H1 (cell line): ENCODE measurements at regions not wholly inside any gene's neighbourhood (a gene's known extent, or its start where the extent isn't known, plus 50 kb on each side); places are given as distances from the start of the nearest gene placed in this dataset.

ENCODE experiments used
- CTCF ChIA-PET: fragments of 300-600 bp; sonication (Branson Sonifier 250); formaldehyde crosslinking; loops from one replicate; lab custom pipeline; 2021; ENCODE audit not compliant: partially characterized antibody; lab: Charles Lee
- POLR2A ChIA-PET: fragments of 300-600 bp; sonication (Branson Sonifier 250); formaldehyde crosslinking; loops from one replicate; lab custom pipeline; 2021; ENCODE audit warnings: inconsistent platforms; ENCODE audit not compliant: partially characterized antibody; lab: Charles Lee
- DNase-seq, 2 experiments: peaks; one replicate each; pipeline versions ENCODE4 v3.0.0 to v3.0.0-alpha.2; 2010 to 2022; ENCODE audit warnings: low spot score in 2 of 2, low read depth in 1 of 2, mixed read lengths in 1 of 2
- FAIRE-seq: peaks from 2 replicates; lab custom pipeline; 2011; peaks lifted over from hg19 to GRCh38; lab: Jason Lieb, UNC
- H2AFZ ChIP-seq: 2 replicates; pipeline ENCODE4 v1.8.1; 2012; ENCODE audit warnings: low read length, inconsistent platforms
- H2AK5ac ChIP-seq: 2 replicates; pipeline ENCODE4 v1.6.1; 2013; ENCODE audit warnings: low read depth, low read length
- H2BK120ac ChIP-seq: replicated peaks from 2 replicates; pipeline ENCODE3; 2013; ENCODE audit warnings: low read depth, low read length, inconsistent platforms
- H2BK12ac ChIP-seq: 2 replicates; pipeline ENCODE4 v1.6.1; 2013; ENCODE audit warnings: low read depth, low read length
- H2BK15ac ChIP-seq: 2 replicates; pipeline ENCODE4 v1.6.1; 2013; ENCODE audit warnings: low read length
- H2BK20ac ChIP-seq: 2 replicates; pipeline ENCODE4 v1.6.1; 2013; ENCODE audit warnings: low read length
- H2BK5ac ChIP-seq: 2 replicates; pipeline ENCODE4 v1.6.1; 2013; ENCODE audit warnings: low read depth, low read length
- H3K14ac ChIP-seq: 2 replicates; pipeline ENCODE4 v1.6.1; 2013; ENCODE audit warnings: inconsistent platforms; ENCODE audit not compliant: insufficient read length
- H3K18ac ChIP-seq: 2 replicates; pipeline ENCODE4 v1.6.1; 2013; ENCODE audit warnings: low read length; ENCODE audit errors: extremely low read depth
- H3K23ac ChIP-seq: 2 replicates; pipeline ENCODE4 v1.6.1; 2013; ENCODE audit warnings: inconsistent platforms; ENCODE audit not compliant: insufficient read length
- H3K23me2 ChIP-seq: 2 replicates; pipeline ENCODE4 v1.6.1; 2013; ENCODE audit warnings: low read depth, low read length
- H3K27ac ChIP-seq: 2 replicates; pipeline ENCODE4 v1.6.1; 2011; ENCODE audit warnings: low read depth, low read length, inconsistent platforms
- H3K27me3 ChIP-seq, 4 experiments: replicated peaks in 1 of 4; 1 replicate in 1 of 4; 2 replicates in 3 of 4; pipeline versions ENCODE4 v1.6.1 to v1.8.1; 2011 to 2013; ENCODE audit warnings: low read length in 3 of 4, mild to moderate bottlenecking in 3 of 4, inconsistent platforms in 2 of 4, mixed read lengths in 2 of 4, moderate library complexity in 1 of 4; ENCODE audit not compliant: control insufficient read depth in 3 of 4, insufficient read depth in 3 of 4; ENCODE audit errors: extremely low read depth in 1 of 4
- H3K36me3 ChIP-seq, 4 experiments: 2 replicates each; pipeline versions ENCODE4 v1.6.1 to v1.8.1; 2011 to 2013; ENCODE audit warnings: mild to moderate bottlenecking in 4 of 4, low read length in 3 of 4, moderate library complexity in 2 of 4, control low read depth in 1 of 4, inconsistent platforms in 1 of 4; ENCODE audit not compliant: insufficient read depth in 4 of 4, control insufficient read depth in 2 of 4
- H3K4ac ChIP-seq: replicated peaks from 2 replicates; pipeline ENCODE3; 2013; ENCODE audit warnings: low read length, low read depth, mixed read lengths, inconsistent platforms; ENCODE audit not compliant: insufficient read length
- H3K4me1 ChIP-seq, 4 experiments: replicated peaks in 1 of 4; 1 replicate in 1 of 4; 2 replicates in 3 of 4; pipeline versions ENCODE4 v1.6.1 to v1.8.1; 2011 to 2013; ENCODE audit warnings: low read length in 3 of 4, inconsistent platforms in 2 of 4, mixed read lengths in 1 of 4; ENCODE audit not compliant: insufficient read depth in 4 of 4, control insufficient read depth in 3 of 4
- H3K4me2 ChIP-seq, 2 experiments: 2 replicates each; pipeline versions ENCODE4 v1.6.1 to v1.8.1; 2011 to 2013; ENCODE audit warnings: low read depth in 2 of 2, low read length in 2 of 2, control low read depth in 1 of 2, inconsistent platforms in 1 of 2, mild to moderate bottlenecking in 1 of 2; ENCODE audit not compliant: insufficient read depth in 1 of 2
- H3K4me3 ChIP-seq, 4 experiments: fragments of 200-600, 300-600 bp in 1 of 4; sonication (generic), shearing (Covaris generic), sonication (Bioruptor Twin) in 1 of 4; 2 replicates each; pipeline versions ENCODE4 v1.5.1 to v1.8.1; 2011 to 2016; ENCODE audit warnings: low read length in 4 of 4, low read depth in 3 of 4, control low read depth in 2 of 4, inconsistent platforms in 2 of 4, mild to moderate bottlenecking in 2 of 4, mixed read lengths in 1 of 4, moderate library complexity in 1 of 4; ENCODE audit not compliant: insufficient read depth in 2 of 4; ENCODE audit errors: extremely low read depth in 1 of 4
- H3K56ac ChIP-seq: replicated peaks from 2 replicates; pipeline ENCODE3; 2013; ENCODE audit warnings: low read depth, mild to moderate bottlenecking, mixed read lengths, low read length, inconsistent platforms; ENCODE audit not compliant: insufficient read length
- H3K79me1 ChIP-seq: 2 replicates; pipeline ENCODE4 v1.6.1; 2013; ENCODE audit warnings: low read depth, low read length, control low read depth
- H3K79me2 ChIP-seq, 2 experiments: 2 replicates each; pipeline versions ENCODE4 v1.6.1 to v1.8.1; 2012 to 2013; ENCODE audit warnings: low read length in 2 of 2, mild to moderate bottlenecking in 2 of 2, inconsistent platforms in 1 of 2; ENCODE audit not compliant: insufficient read depth in 2 of 2, control insufficient read depth in 1 of 2
- H3K9ac ChIP-seq, 4 experiments: replicated peaks in 1 of 4; 1 replicate in 1 of 4; 2 replicates in 3 of 4; pipeline versions ENCODE4 v1.6.1 to v1.8.1; 2011 to 2013; ENCODE audit warnings: low read depth in 3 of 4, low read length in 3 of 4, control low read depth in 2 of 4, mild to moderate bottlenecking in 2 of 4, moderate library complexity in 2 of 4, inconsistent platforms in 1 of 4; ENCODE audit errors: extremely low read depth in 1 of 4
- H3K9me3 ChIP-seq, 2 experiments: 2 replicates each; pipeline versions ENCODE4 v1.6.1 to v1.8.1; 2012 to 2013; ENCODE audit warnings: mild to moderate bottlenecking in 2 of 2, moderate library complexity in 2 of 2, control low read depth in 1 of 2, inconsistent platforms in 1 of 2, low read depth in 1 of 2, low read length in 1 of 2, mixed read lengths in 1 of 2; ENCODE audit not compliant: insufficient read depth in 2 of 2
- H4K20me1 ChIP-seq, 2 experiments: replicated peaks in 1 of 2; 2 replicates each; pipeline versions ENCODE3 to v1.8.1; 2011 to 2013; ENCODE audit warnings: inconsistent platforms in 2 of 2, low read length in 2 of 2, mild to moderate bottlenecking in 1 of 2; ENCODE audit not compliant: insufficient read depth in 2 of 2, control insufficient read depth in 1 of 2
- H4K5ac ChIP-seq: 2 replicates; pipeline ENCODE4 v1.6.1; 2013; ENCODE audit warnings: low read length, low read depth, mixed read lengths, inconsistent platforms; ENCODE audit not compliant: insufficient read length
- H4K8ac ChIP-seq: 2 replicates; pipeline ENCODE4 v1.8.0; 2013; ENCODE audit warnings: mild to moderate bottlenecking, moderate library complexity, low read length, inconsistent platforms; ENCODE audit not compliant: insufficient read depth; ENCODE audit errors: extremely low read depth
- H4K91ac ChIP-seq: replicated peaks from 2 replicates; pipeline ENCODE3; 2013; ENCODE audit warnings: low read length, mixed read lengths, inconsistent platforms; ENCODE audit not compliant: insufficient read length
- POLR2AphosphoS5 ChIP-seq: IDR thresholded peaks from 2 replicates; pipeline ENCODE4 v1.6.1; 2011; ENCODE audit warnings: low read depth, low read length
- RBBP5 ChIP-seq: IDR thresholded peaks from 2 replicates; pipeline ENCODE4 v1.7.1; 2012; ENCODE audit warnings: low read depth, mild to moderate bottlenecking, inconsistent platforms, low read length, moderate library complexity, borderline replicate concordance
- RNF2 ChIP-seq: fragments of 200-900, 300-1000 bp; sonication (generic); IDR thresholded peaks from 2 replicates; pipeline ENCODE4 v1.7.1; 2016; ENCODE audit warnings: borderline replicate concordance, low read depth, mild to moderate bottlenecking, antibody characterized with exemption, low read length; ENCODE audit not compliant: poor library complexity, severe bottlenecking; ENCODE audit errors: missing control alignments
- SAP30 ChIP-seq: fragments of 300-600 bp; sonication (generic); IDR thresholded peaks from 2 replicates; pipeline ENCODE4 v1.7.1; 2012; ENCODE audit warnings: low read length, moderate library complexity, mild to moderate bottlenecking, inconsistent platforms; ENCODE audit not compliant: insufficient read depth, insufficient replicate concordance
- TAF1 ChIP-seq: IDR thresholded peaks from 2 replicates; pipeline ENCODE4 v1.6.1; 2011; ENCODE audit warnings: mild to moderate bottlenecking, low read depth, low read length
- whole genome bisulfite sequencing, 2 experiments: shearing (Covaris generic) in 1 of 2; methylation state at CpG; one replicate each; pipeline versions ENCODE4 v1.1.6 to v1.1.7; 2013 to 2015; ENCODE audit warnings: low lambda C conversion rate in 2 of 2, mixed read lengths in 2 of 2, inconsistent platforms in 1 of 2, low coverage in 1 of 2, missing lambda C conversion rate in 1 of 2; ENCODE audit not compliant: insufficient replicate concordance in 2 of 2, insufficient coverage in 1 of 2, insufficient read length in 1 of 2; ENCODE audit errors: extremely low coverage in 1 of 2, missing lambda C conversion rate in 1 of 2; 5-methylcytosine and 5-hydroxymethylcytosine counted together

DNA sequence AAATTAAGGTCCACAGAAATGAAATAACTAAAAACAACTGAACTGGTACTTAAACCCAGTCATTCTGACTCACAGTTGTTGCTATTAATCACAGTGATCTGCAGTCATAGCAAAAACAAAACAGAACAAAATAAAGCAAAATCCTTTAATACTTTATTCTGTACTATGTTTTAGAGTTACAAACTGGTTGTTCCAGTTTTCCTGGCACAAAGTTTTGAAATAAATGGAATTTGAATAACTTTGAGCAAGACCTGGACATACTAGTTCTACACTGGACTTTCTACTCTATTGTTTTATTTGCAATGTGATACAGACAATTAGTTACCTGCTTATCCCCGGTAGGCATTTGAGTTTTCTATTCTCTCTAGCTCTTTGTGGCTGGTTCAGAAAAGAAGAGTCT is 147.9 kb downstream of the DMRT2 start:
- POLR2A ChIA-PET = no interaction called here
- Histone ChIP-seq H3K56ac (no peak overlapping the region), H3K9ac (no peak overlapping the region), H3K4me2 (no peak overlapping the region), H3K23me2 (no peaks in the 10 kb centered on the region), H3K27me3 (no peaks in the 10 kb centered on the region), H4K5ac (no peak overlapping the region), H3K79me2 (no peaks in the 10 kb centered on the region), H3K36me3 (no peaks in the 10 kb centered on the region), H2BK20ac (no peak overlapping the region), H4K91ac (no peak overlapping the region), H2AFZ (no peak overlapping the region), H2BK12ac (no peak overlapping the region), H3K27ac (no peak overlapping the region), H3K4me3 (no peak overlapping the region), H4K8ac (no peak overlapping the region), H2BK5ac (no peak overlapping the region), H2AK5ac (no peak overlapping the region), H4K20me1 (no peaks in the 10 kb centered on the region), H3K14ac (no peak overlapping the region), H3K9me3 (peaks cover 51 to 68% of the 10 kb centered on the region in 2 experiments), H3K4me1 (no peaks in the 10 kb centered on the region), H3K4ac (no peak overlapping the region), H2BK120ac (no peak overlapping the region), H3K79me1 (no peaks in the 10 kb centered on the region), H3K23ac (no peak overlapping the region), H3K18ac (no peak overlapping the region), H2BK15ac (no peak overlapping the region)
- DNase-seq (no peak), FAIRE-seq (no peak)
- CTCF ChIA-PET = no interaction called here
- 85% methylated on average over 1 of the region's 1 CpG; no CpG with 5 or more reads in 1 of the 2 experiments for WGBS, 2 experiments
- TF ChIP-seq POLR2AphosphoS5 (no peak), RNF2 (no peak), SAP30 (no peak), RBBP5 (no peak), TAF1 (no peak)
